IMR-90 (cell line): ENCODE measurements at regions not wholly inside any gene's neighbourhood (a gene's known extent, or its start where the extent isn't known, plus 50 kb on each side); places are given as distances from the start of the nearest gene placed in this dataset.

Source experiments
- ATAC-seq: fragments of 200-7000 bp; cut with Tn5 transposase; 2 replicates; pipeline ENCODE4 v1.9.1; 2020; ENCODE audit warnings: low read depth, mild to moderate bottlenecking, moderate library complexity
- BruUV-seq: library from RNA; stranded (reverse); fragments of 400-500 nt; replicated peaks from 2 replicates; lab custom pipeline; 2021; lab: Mats Ljungman, UMichigan
- CTCF ChIA-PET: fragments of 300-600 bp; formaldehyde crosslinking; extraction: SDS; loops from one replicate; lab custom pipeline; 2021; ENCODE audit warnings: antibody characterized with exemption; lab: Yijun Ruan, JAX
- POLR2A ChIA-PET: fragments of 300-600 bp; sonication (Branson Sonifier 250); formaldehyde crosslinking; loops from one replicate; lab custom pipeline; 2022; ENCODE audit warnings: antibody characterized with exemption; ENCODE audit not compliant: unreplicated experiment; lab: Charles Lee
- DNase-seq: peaks from one replicate; pipeline ENCODE4 v3.0.0; 2013
- H2AFZ ChIP-seq: replicated peaks from 2 replicates; pipeline ENCODE3; 2013; ENCODE audit warnings: low read length, mild to moderate bottlenecking; ENCODE audit not compliant: poor library complexity
- H2AK5ac ChIP-seq: 2 replicates; pipeline ENCODE4 v1.6.1; 2013; ENCODE audit warnings: low read depth, low read length, inconsistent platforms
- H2AK9ac ChIP-seq: replicated peaks from 2 replicates; pipeline ENCODE3; 2013; ENCODE audit warnings: mild to moderate bottlenecking, low read depth, low read length, moderate library complexity; ENCODE audit not compliant: poor library complexity
- H2BK120ac ChIP-seq: 2 replicates; pipeline ENCODE4 v1.6.1; 2013; ENCODE audit warnings: low read depth, low read length, inconsistent platforms
- H2BK15ac ChIP-seq: 3 replicates; pipeline ENCODE4 v1.6.1; 2013; ENCODE audit warnings: low read depth, low read length, inconsistent platforms
- H2BK20ac ChIP-seq: 2 replicates; pipeline ENCODE4 v1.6.1; 2013; ENCODE audit warnings: low read depth, mild to moderate bottlenecking, inconsistent platforms, low read length, moderate library complexity
- H2BK5ac ChIP-seq: 2 replicates; pipeline ENCODE4 v1.6.1; 2013; ENCODE audit warnings: mild to moderate bottlenecking, low read depth, low read length, inconsistent platforms; ENCODE audit not compliant: poor library complexity, severe bottlenecking
- H3K14ac ChIP-seq: replicated peaks from 2 replicates; pipeline ENCODE4 v1.6.1; 2013; ENCODE audit warnings: low read depth, low read length, inconsistent platforms
- H3K18ac ChIP-seq: 2 replicates; pipeline ENCODE4 v1.6.1; 2013; ENCODE audit warnings: low read depth, low read length, control low read depth
- H3K23ac ChIP-seq: 2 replicates; pipeline ENCODE4 v1.6.1; 2013; ENCODE audit warnings: low read depth, low read length, inconsistent platforms
- H3K27ac ChIP-seq: 2 replicates; pipeline ENCODE4 v1.5.1; 2013; ENCODE audit warnings: mild to moderate bottlenecking, control low read depth, low read length; ENCODE audit not compliant: insufficient read depth
- H3K27me3 ChIP-seq: 2 replicates; pipeline ENCODE4 v1.6.1; 2013; ENCODE audit warnings: low read length; ENCODE audit not compliant: control insufficient read depth, insufficient read depth
- H3K36me3 ChIP-seq: 2 replicates; pipeline ENCODE4 v1.6.1; 2013; ENCODE audit warnings: low read length, mixed read lengths; ENCODE audit not compliant: control insufficient read depth, insufficient read depth
- H3K4ac ChIP-seq: 2 replicates; pipeline ENCODE4 v1.6.1; 2013; ENCODE audit warnings: low read depth, low read length, inconsistent platforms
- H3K4me1 ChIP-seq: 2 replicates; pipeline ENCODE4 v1.6.1; 2013; ENCODE audit warnings: low read length, mixed read lengths; ENCODE audit not compliant: control insufficient read depth, insufficient read depth
- H3K4me2 ChIP-seq: 2 replicates; pipeline ENCODE4 v1.6.1; 2013; ENCODE audit warnings: low read depth, mild to moderate bottlenecking, control low read depth, low read length, moderate library complexity
- H3K4me3 ChIP-seq: 2 replicates; pipeline ENCODE4 v1.5.1; 2013; ENCODE audit warnings: low read depth, mild to moderate bottlenecking, control low read depth, low read length, moderate library complexity; ENCODE audit not compliant: insufficient read depth
- H3K56ac ChIP-seq: 2 replicates; pipeline ENCODE4 v1.6.1; 2013; ENCODE audit warnings: low read length, inconsistent platforms; ENCODE audit not compliant: insufficient read depth; ENCODE audit errors: extremely low read depth
- H3K79me1 ChIP-seq, 2 experiments: 2 replicates each; pipeline ENCODE4 v1.6.1; 2013; ENCODE audit warnings: low read length in 2 of 2, inconsistent platforms in 1 of 2, low read depth in 1 of 2
- H3K9ac ChIP-seq: 2 replicates; pipeline ENCODE4 v1.6.1; 2013; ENCODE audit warnings: low read depth, low read length, control low read depth
- H3K9me1 ChIP-seq: 2 replicates; pipeline ENCODE4 v1.6.1; 2013; ENCODE audit warnings: low read length, inconsistent platforms; ENCODE audit not compliant: insufficient read depth
- H3K9me3 ChIP-seq: 2 replicates; pipeline ENCODE4 v1.6.1; 2013; ENCODE audit warnings: low read length; ENCODE audit not compliant: control insufficient read depth, insufficient read depth
- H4K20me1 ChIP-seq: 2 replicates; pipeline ENCODE4 v1.6.1; 2013; ENCODE audit warnings: low read length, inconsistent platforms; ENCODE audit not compliant: insufficient read depth
- H4K5ac ChIP-seq: 2 replicates; pipeline ENCODE4 v1.6.1; 2013; ENCODE audit warnings: mild to moderate bottlenecking, low read depth, low read length, control low read depth
- H4K8ac ChIP-seq, 2 experiments: 2 replicates each; pipeline ENCODE4 v1.6.1; 2013; ENCODE audit warnings: low read depth in 2 of 2, low read length in 2 of 2, control low read depth in 1 of 2, inconsistent platforms in 1 of 2
- H4K91ac ChIP-seq: 2 replicates; pipeline ENCODE4 v1.6.1; 2013; ENCODE audit warnings: low read depth, low read length, inconsistent platforms; ENCODE audit not compliant: insufficient read depth
- BHLHE40 ChIP-seq: fragments of 150-350 bp; IDR thresholded peaks from 2 replicates; pipeline ENCODE4 v1.6.1; 2016; ENCODE audit warnings: mild to moderate bottlenecking, low read depth, low read length
- CEBPB ChIP-seq: IDR thresholded peaks from 2 replicates; pipeline ENCODE4 v1.6.1; 2012; ENCODE audit warnings: low read depth, low read length, improper control_type of control experiment
- CHD1 ChIP-seq: IDR thresholded peaks from 2 replicates; pipeline ENCODE4 v1.6.1; 2012; ENCODE audit warnings: low read depth, low read length, improper control_type of control experiment
- FOS ChIP-seq: fragments of 150-350 bp; IDR thresholded peaks from 2 replicates; pipeline ENCODE4 v1.6.1; 2016; ENCODE audit warnings: low read depth, low read length
- MAFK ChIP-seq: IDR thresholded peaks from 2 replicates; pipeline ENCODE4 v1.6.1; 2012; ENCODE audit warnings: low read depth, low read length, improper control_type of control experiment
- MAZ ChIP-seq: IDR thresholded peaks from 2 replicates; pipeline ENCODE4 v1.6.1; 2012; ENCODE audit warnings: low read depth, mild to moderate bottlenecking, low read length, improper control_type of control experiment, moderate library complexity, borderline replicate concordance
- MXI1 ChIP-seq: IDR thresholded peaks from 2 replicates; pipeline ENCODE4 v1.6.1; 2012; ENCODE audit warnings: low read depth, mild to moderate bottlenecking, low read length, moderate library complexity, borderline replicate concordance
- NFE2L2 ChIP-seq: fragments of 150-350 bp; IDR thresholded peaks from 2 replicates; pipeline ENCODE4 v1.6.1; 2016; ENCODE audit warnings: low read depth, mild to moderate bottlenecking, low read length
- POLR2A ChIP-seq: IDR thresholded peaks from 2 replicates; pipeline ENCODE4 v1.6.1; 2012; ENCODE audit warnings: mild to moderate bottlenecking, low read depth, low read length
- RAD21 ChIP-seq: IDR thresholded peaks from 2 replicates; pipeline ENCODE4 v1.6.1; 2012; ENCODE audit warnings: low read length, improper control_type of control experiment
- RCOR1 ChIP-seq: IDR thresholded peaks from 2 replicates; pipeline ENCODE4 v1.6.1; 2012; ENCODE audit warnings: mild to moderate bottlenecking, low read length, improper control_type of control experiment; ENCODE audit not compliant: insufficient replicate concordance
- RFX5 ChIP-seq: IDR thresholded peaks from 2 replicates; pipeline ENCODE4 v1.8.0; 2012; ENCODE audit warnings: low read depth, mild to moderate bottlenecking, low read length, moderate library complexity
- SMC3 ChIP-seq: fragments of 150-350 bp; IDR thresholded peaks from 2 replicates; pipeline ENCODE4 v1.6.1; 2016; ENCODE audit warnings: low read depth, mild to moderate bottlenecking, antibody characterized with exemption, low read length, moderate library complexity
- WGBS, 2 experiments: methylation state at CpG; one replicate each; pipeline versions ENCODE4 v1.1.5 to v1.1.7; 2013; ENCODE audit warnings: missing lambda C conversion rate in 2 of 2; ENCODE audit not compliant: insufficient read length in 1 of 2; ENCODE audit errors: extremely low coverage in 2 of 2; 5-methylcytosine and 5-hydroxymethylcytosine counted together
- dilution Hi-C: fragments of 300-500 bp; cut with HindIII; formaldehyde crosslinking; loops from one replicate; pipeline ENCODE4 v1.14.3; 2018; ENCODE audit warnings: low sequenced_read_pairs; ENCODE audit not compliant: unreplicated experiment
- in situ Hi-C: fragments of 300-500 bp; cut with MboI; formaldehyde crosslinking; loops from 3 replicates; pipeline ENCODE4 v1.14.3; 2019; ENCODE audit warnings: low sequenced_read_pairs, inconsistent platforms, mixed read lengths
- intact Hi-C: fragments of 100-400 bp; cut with micrococcal nuclease; formaldehyde crosslinking; loops from 2 replicates; pipeline ENCODE4 v1.10.0; 2022
- TF ChIP-seq, protein P1 (sequence below): fragments of 150-350 bp; IDR thresholded peaks from 2 replicates; pipeline ENCODE4 v1.6.1; 2016; ENCODE audit warnings: low read depth, mild to moderate bottlenecking, low read length, moderate library complexity, borderline replicate concordance
- TF ChIP-seq, protein P2 (sequence below): fragments of 150-350 bp; IDR thresholded peaks from 2 replicates; pipeline ENCODE4 v1.6.1; 2017; ENCODE audit warnings: mild to moderate bottlenecking, antibody characterized with exemption, low read length, low read depth
- TF ChIP-seq, protein P3 (sequence below): conservative IDR thresholded peaks from 2 replicates; pipeline ENCODE4 v1.5.1; 2012; ENCODE audit warnings: mild to moderate bottlenecking, low read depth, low read length, improper control_type of control experiment

GRCh38 chr10:89151857-89152256 is 55.3 kb downstream of the CH25H start:
- ChIA-PET POLR2A (no interaction called here), CTCF (no interaction called here)
- dilution Hi-C loops: no loop called here

More at GRCh38 chr10:89151857-89152256, 55.3 kb downstream of the CH25H start:
- H3K14ac ChIP-seq: peak overlapping the region; percentile 55; the same call in 1 of the 2 replicates
- H2AK9ac ChIP-seq: no peak overlapping the region
- peak overlapping the region; percentile 39 for H3K4me2 ChIP-seq
- in situ Hi-C loops: no loop called here
- DNase-seq: peak; percentile 89
- no TSS peak for BruUV-seq
- H2BK20ac ChIP-seq: peak overlapping the region; percentile 92; the same call in 1 of the 2 replicates
- no CpG with 5 or more reads among the region's 2 CpGs for WGBS, 2 experiments
- H3K4me1 ChIP-seq: peaks cover 8% of the 10 kb centered on the region
- H3K27me3 ChIP-seq: no peaks in the 10 kb centered on the region
- 0 out of 2 replicates have a peak, but pooled peaks cover 2% of the 10 kb centered on the region for H3K9me1 ChIP-seq
- H2BK120ac ChIP-seq: peak overlapping the region; percentile 88
- H3K23ac ChIP-seq: no peak overlapping the region
- peak overlapping the region; percentile 49; the same call in 1 of the 2 replicates for H3K27ac ChIP-seq
- H3K4ac ChIP-seq: peak overlapping the region; percentile 81; the same call in 1 of the 2 replicates
- peak overlapping the region; percentile 70 to 90; a peak in 3 of 4 replicates for H4K8ac ChIP-seq
- intact Hi-C loops: loop anchor here (2.0 to 5.0 kb wide), 2 partner anchors 17 to 50 kb away; no protein-coding TSS in a partner anchor
- ATAC-seq: peak; percentile 62
- peaks cover 2% of the 10 kb centered on the region; the same call in 1 of the 2 replicates for H3K9me3 ChIP-seq
- H3K79me1 ChIP-seq: no peaks in the 10 kb centered on the region
- H3K36me3 ChIP-seq: no peaks in the 10 kb centered on the region
- peak overlapping the region; percentile 54; the same call in 1 of the 2 replicates for H3K18ac ChIP-seq
- no peak overlapping the region for H3K56ac ChIP-seq
- TF ChIP-seq, protein P1, sequence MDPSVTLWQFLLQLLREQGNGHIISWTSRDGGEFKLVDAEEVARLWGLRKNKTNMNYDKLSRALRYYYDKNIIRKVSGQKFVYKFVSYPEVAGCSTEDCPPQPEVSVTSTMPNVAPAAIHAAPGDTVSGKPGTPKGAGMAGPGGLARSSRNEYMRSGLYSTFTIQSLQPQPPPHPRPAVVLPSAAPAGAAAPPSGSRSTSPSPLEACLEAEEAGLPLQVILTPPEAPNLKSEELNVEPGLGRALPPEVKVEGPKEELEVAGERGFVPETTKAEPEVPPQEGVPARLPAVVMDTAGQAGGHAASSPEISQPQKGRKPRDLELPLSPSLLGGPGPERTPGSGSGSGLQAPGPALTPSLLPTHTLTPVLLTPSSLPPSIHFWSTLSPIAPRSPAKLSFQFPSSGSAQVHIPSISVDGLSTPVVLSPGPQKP: no peak
- no peak for TF ChIP-seq POLR2A
- no peak for TF ChIP-seq MAZ
- TF ChIP-seq CEBPB: no peak
- TF ChIP-seq BHLHE40: no peak
- no peak for TF ChIP-seq MAFK
- TF ChIP-seq FOS: no peak
- no peak for TF ChIP-seq RAD21
- no peak for TF ChIP-seq SMC3
- TF ChIP-seq, protein P2, sequence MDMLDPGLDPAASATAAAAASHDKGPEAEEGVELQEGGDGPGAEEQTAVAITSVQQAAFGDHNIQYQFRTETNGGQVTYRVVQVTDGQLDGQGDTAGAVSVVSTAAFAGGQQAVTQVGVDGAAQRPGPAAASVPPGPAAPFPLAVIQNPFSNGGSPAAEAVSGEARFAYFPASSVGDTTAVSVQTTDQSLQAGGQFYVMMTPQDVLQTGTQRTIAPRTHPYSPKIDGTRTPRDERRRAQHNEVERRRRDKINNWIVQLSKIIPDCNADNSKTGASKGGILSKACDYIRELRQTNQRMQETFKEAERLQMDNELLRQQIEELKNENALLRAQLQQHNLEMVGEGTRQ: no peak
- no peak for TF ChIP-seq NFE2L2
- no peak for TF ChIP-seq RCOR1
- TF ChIP-seq, protein P3, sequence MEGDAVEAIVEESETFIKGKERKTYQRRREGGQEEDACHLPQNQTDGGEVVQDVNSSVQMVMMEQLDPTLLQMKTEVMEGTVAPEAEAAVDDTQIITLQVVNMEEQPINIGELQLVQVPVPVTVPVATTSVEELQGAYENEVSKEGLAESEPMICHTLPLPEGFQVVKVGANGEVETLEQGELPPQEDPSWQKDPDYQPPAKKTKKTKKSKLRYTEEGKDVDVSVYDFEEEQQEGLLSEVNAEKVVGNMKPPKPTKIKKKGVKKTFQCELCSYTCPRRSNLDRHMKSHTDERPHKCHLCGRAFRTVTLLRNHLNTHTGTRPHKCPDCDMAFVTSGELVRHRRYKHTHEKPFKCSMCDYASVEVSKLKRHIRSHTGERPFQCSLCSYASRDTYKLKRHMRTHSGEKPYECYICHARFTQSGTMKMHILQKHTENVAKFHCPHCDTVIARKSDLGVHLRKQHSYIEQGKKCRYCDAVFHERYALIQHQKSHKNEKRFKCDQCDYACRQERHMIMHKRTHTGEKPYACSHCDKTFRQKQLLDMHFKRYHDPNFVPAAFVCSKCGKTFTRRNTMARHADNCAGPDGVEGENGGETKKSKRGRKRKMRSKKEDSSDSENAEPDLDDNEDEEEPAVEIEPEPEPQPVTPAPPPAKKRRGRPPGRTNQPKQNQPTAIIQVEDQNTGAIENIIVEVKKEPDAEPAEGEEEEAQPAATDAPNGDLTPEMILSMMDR: no peak
- TF ChIP-seq CHD1: no peak
- TF ChIP-seq MXI1: no peak
- no peak for TF ChIP-seq RFX5
- no peak overlapping the region for H3K4me3 ChIP-seq
- H4K91ac ChIP-seq: no peak overlapping the region
- H4K20me1 ChIP-seq: no peaks in the 10 kb centered on the region
- no peak overlapping the region for H3K9ac ChIP-seq
- H2BK5ac ChIP-seq: peak overlapping the region; percentile 71
- H2AFZ ChIP-seq: no peak overlapping the region
- H2BK15ac ChIP-seq: peak overlapping the region; percentile 91; the same call in 1 of the 3 replicates
- H4K5ac ChIP-seq: peak overlapping the region; percentile 38; the same call in 1 of the 2 replicates
- no peak overlapping the region for H2AK5ac ChIP-seq
